Dedifferentiated amniotic fluid mesenchymal stem cell (primary cell): ENCODE measurements at regions not wholly inside any gene's neighbourhood (a gene's known extent, or its start where the extent isn't known, plus 50 kb on each side); places are given as distances from the start of the nearest gene placed in this dataset.
"Not testable (repeated sequence)": the region's sequence is repeated elsewhere in the genome, so short reads cannot be mapped to it uniquely, and the experiment has no call there.

ENCODE experiments used
- DNase-seq: peaks from one replicate; pipeline ENCODE4 v3.0.0-alpha.2; 2016; ENCODE audit errors: extremely low spot score

DNA sequence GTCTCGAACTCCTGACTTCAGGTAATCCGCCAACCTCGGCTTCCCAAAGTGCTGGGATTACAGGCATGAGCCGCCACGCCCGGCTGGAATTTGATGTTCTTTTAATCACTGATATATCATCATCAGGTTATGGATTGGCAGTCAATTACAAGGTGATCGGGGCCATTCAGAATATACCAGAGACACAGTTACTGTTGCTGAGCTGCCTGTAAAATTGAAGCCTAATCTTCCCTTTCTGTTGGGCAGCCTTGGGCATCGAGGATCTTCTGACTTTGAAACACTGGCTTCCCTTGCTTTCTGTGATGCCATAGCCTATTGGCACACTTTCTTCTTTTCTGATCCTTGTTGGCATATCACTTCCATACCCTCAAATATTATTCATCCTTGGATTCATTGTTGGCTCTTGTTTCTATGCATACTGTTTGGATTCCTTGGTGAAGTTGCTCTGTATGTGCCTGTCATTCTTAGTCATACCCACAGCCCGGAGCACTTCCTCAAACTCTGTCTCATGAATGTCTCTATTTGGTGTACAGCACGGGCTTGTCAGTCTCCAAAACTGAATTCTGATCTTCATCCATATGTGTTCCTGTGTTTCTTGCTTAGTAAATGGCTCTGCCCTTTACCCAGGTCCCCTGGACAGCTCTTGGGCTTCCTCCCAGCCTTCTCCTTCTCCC lies 85.6 kb upstream of the CRYM start:
- peak; percentile 26 for DNase-seq

DNA sequence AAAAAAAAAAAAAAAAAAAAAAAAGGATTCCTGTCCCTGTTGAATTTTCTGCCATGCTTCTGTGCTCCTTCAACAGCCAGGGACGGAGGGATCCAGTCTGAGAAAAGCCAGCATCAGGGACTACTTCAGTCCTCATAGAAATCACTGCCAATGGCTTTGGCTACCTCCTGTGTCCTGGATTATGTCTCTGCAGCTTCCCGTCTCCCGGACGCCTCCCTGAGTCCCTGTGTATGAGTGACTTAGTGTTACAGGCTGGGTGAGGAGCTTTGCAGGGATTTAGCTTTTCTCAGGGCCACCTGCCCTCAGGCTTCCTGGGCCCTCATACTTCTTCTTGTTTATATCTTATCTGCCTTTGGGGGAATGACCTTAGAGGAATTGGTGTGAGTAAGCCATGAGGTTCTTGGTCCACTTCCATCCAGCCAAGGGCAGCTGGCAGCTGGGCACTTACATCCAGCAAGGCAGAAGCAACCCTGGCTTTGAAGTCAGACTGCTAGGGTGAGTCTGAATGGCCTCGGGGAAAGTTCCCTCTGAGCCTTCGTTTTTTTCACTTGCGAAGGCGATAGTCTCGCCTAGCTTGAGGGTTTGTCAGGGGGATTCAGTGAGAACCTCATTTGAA lies 83.6 kb upstream of the CRYM start:
- DNase-seq: not testable (repeated sequence)

DNA sequence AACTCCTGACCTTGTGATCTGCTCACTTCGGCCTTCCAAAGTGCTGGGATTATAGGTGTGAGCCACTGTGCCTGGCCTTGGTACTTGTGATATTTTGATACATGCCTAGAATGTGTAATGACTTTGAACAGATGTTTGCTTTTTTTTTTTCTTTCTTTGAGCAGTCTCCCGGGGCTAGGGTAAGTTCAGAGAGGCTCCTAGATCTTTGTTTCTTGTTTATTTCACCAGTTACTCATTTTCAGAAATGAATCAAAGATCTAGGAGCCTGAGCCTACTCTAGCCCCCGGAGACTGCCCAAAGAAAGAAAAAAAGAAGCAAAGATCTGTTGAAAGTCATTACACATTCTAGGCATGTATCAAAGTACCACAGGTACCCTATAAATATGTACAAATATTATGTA lies 83.0 kb upstream of the CRYM start:
- not testable (repeated sequence) for DNase-seq

DNA sequence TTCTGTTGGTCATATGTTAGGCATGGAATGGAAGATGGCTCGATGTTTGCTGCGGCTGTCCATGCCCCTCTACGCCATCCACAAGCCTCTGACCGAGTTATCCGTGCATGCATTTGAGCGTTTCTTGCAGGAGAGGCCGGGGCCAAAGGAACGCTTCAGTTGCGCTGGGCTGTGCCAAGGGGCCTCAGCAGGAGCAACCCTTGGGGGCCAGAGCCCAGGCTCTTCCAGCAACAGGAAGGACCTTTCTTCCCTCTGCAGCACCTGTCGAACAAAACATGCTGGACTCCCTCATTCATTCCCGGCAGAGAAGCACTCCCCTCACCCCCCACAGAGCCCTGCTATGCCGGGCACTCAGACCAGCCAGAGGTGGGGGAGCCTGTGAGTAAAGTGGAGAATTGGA lies 81.4 kb upstream of the CRYM start:
- not testable (repeated sequence) for DNase-seq

DNA sequence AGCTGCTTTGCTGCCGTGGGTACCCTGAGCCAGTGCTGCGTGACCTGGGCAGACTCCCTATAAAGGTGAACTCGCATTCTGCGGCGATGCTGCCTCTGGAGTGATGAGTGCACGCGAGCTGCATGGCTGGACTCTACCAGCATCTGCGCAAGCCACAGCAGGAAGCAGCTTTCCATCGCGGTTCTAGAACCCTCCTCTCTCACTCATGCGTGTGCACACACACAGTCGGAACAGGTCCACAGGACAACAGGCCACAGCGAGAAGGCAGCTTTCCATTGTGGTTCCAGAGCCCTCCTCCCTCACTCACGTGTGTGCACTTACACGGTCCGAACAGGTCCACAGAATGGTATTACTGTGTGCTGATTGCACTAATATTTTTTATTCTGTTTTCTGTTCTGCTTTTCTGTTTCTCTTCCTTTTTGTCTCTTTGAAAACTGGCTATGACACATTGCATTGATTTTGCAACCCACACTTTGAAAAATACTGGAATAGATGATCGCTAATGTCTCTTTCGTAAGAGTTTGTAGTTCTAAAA lies 80.2 kb upstream of the CRYM start:
- DNase-seq: not testable (repeated sequence)

DNA sequence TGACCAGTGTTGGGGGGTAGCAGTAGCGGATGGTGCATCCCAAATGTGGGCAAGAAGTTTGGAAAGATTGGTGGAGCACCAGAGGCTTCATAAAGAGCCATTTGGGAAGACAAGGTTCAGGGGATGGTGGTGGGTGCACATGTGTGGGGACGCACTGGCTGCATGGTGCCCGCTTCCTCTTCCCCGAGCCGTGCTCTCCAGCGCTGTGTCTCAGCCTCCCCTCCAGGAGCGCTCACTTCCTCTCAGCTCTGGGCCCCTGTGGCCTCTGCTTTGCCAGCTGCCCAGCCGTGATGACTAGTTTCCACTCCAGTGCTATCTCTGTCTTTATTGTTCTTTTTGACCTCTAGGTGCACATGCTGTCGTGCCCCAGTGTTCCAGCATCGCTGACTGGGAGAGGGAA lies 78.2 kb upstream of the CRYM start:
- DNase-seq: not testable (repeated sequence)

DNA sequence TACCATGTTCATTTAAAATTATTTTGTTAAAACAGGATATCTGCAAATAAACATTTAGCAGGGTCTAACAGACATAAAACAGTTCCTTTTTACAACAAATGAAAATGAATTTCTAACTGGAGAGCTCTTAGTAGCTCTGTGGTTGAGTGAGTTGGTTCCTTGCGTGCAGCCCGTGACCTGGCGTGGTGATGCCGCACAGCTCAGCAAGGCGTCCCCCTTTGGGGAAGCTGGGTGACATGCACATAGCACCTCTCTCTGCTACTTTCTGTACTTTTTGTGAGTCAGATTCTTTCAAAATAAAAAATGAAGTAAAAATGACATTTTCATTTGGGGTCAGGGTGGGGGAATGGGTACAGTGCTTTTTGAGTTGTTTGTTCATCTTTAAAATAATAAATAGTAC lies 73.3 kb upstream of the CRYM start:
- DNase-seq: not testable (repeated sequence)

DNA sequence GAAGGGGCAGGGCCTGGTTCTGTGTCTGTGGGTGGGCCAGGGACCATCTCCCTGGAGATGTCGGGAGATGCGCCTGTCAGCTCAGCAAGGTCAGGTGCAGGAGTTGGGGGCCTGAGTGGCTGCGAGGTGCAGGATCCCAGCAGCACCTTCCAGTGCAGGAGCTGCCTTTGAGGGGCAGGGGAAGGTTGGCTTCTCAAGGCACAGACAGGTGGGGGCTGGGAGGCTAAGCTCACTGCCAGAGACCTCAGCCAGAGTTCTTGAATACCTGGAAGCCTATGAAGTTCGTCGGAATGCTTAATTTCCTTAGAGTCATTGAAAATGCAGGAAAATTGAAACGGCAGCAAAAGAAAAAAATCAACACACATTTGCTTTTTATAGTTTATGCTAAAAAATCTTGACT lies 72.8 kb upstream of the CRYM start:
- not testable (repeated sequence) for DNase-seq

DNA sequence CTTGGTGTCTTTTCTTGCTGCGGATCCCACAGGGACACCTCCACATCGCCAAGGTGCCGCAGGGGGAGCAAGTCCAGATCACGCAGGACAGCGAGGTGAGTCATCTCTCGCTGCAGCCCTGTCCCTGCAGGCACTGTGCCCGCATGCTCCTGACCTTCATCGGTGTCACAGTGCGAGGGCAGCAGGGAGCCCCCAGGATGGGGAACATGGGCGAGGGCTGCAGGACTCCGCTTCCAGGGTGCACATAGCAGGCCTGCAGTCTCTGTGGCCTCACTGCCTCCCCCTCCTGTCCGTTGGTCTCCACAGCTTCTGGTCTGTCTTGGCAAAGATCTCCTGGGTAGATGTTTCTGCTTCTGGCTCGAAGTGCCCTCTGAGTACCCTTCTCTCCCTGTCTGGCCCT lies 71.2 kb upstream of the CRYM start:
- DNase-seq: not testable (repeated sequence)

DNA sequence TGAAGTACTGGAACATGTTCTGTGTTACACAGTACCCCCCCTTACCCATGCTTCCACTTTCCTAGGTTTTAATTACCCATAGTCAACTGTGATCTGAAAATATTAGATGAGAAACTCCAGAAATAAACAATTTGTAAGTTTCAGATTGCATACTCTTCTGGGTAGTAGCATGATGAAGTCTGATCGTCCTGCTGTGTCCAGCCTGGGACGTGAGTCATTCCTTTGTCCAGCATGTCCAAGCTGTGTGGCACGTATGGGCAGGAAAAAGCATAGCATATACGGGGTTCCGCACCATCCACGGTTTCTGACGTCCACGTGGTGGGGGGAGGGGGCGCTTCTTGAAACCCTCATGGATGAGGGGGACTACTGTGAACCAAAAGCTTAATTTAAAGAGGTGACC lies 70.7 kb upstream of the CRYM start:
- not testable (repeated sequence) for DNase-seq

DNA sequence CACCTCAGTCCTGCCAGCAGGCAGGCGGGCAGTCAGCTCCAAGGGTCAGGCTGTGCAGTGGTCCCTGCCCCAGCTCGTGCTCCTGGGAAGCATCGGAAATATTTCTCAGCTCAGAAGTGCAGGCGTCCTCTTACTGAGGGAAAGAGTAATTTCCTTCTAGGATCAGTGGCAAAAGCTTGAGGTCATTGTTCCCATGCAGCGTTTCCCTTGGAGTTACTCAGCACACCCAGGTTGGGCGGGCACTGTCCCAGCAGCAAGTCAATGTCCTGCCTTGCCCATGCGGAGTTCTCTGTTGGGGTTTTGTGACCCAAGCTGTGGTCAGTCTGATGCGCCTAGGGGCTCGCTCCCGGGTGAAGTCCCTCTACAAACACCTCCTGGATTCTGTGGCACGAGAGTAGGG lies 69.4 kb upstream of the CRYM start:
- DNase-seq: not testable (repeated sequence)

DNA sequence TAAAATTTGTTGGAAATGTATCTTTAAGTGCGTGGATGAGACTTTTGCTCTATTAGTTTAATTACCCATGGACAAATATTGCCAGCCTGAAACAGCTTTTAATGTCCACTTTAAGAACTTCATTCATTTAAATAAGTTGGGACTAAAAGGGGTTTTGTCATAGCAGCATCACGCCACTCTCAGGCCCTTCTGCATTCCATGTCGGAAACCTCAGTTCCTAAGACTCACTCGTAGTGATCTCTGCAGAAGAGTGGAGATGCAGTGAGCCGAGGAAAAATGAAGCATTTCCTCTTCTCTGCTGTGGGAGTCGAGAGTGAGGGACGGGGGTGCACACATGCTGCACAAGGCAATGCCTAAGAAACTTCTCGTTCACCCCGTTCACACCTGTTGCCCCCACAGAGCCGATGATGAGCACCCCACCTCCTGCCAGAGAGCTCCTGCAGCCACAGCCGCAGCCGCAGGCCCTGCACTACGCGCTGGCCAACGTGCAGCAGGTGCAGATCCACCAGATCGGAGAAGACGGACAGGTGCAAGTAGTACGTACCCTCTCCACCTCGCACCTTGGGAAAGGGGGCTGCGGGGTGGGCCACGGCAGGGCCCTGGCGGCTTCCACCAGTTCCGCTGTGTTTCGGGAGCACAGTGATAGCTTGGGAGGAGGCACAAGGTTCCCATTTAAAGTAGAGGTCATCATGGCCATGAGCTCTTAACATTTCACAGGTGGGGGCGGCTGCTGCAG lies 68.8 kb upstream of the CRYM start:
- not testable (repeated sequence) for DNase-seq

DNA sequence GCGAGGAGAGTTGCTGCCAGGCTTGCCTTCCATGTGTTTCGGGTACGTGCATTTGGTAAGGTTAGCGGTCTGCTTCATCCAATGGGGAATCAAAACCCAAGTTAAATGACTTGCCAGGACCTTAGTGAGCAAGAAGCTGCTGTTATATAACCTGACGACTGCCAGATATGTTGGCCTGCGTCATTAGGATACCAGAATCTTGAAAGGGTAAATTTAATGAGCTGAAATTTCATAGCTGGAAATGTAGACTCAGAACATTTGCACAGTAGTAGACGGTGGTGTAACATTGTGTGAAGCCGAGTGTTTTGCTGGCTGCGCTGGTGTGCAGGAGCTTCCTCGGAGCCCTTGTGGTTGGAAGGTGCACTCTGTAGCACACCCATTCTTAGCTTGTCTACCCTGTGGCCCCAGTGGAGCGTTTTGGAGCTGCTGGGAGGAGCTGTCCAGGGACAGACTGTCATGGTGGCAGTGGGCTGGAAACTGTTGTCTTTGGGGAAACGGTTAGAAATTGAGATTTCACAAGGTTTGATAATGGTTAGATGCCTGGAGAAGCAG lies 66.3 kb upstream of the CRYM start:
- not testable (repeated sequence) for DNase-seq

DNA sequence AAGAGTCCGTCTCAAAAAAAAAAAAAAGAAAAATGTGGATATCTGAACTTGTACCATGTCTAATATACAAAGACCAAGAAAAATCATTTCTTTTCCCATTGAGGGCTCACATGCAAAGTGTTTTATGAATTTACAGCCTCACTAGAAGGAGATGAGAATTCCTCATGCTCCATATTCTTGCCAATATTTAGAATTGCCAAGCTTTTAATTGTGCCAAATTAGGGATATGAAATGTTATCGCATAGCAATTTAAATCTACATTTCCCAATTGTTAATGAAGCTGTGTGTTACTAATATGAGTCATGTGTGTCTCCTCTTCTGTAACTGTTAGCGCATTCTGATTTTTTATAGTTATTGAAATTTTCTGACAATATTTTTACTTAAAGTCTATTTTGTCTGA lies 63.0 kb upstream of the CRYM start:
- no peak for DNase-seq

DNA sequence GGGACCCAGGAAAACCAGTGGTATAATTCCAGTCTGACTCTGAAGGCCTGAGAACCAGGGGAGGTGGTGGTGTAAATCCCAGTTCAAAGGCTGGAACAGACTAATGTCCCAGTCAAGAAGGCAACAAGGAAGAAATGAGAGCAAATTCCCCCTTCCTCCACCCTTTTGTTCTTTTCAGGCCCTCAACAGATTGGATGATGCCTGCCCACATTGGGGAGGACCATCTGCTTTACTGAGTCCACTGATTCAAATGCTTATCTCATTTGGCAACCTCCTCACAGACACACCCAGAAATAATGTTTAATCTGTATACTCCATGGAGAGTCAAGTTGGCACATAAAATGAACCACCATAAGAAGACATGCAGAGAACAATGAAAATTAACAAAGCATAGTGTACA lies 61.9 kb upstream of the CRYM start:
- DNase-seq: no peak

DNA sequence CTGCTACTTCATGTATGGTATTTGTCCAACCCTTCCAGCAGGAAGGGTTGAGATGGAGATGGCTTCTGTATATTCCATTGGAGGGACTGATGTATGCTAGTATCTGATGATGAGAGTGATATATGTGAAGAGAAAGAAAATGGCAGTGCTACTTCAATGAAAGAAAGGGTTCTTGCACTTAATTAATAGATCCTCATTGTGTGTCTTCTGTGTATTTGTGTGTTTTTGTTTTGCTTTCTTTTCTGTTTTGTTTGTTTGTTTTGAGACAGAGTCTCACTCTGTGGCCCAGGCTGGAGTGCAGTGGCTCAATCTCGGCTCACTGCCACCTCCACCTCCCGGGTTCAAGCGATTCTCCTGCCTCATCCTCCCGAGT lies 61.2 kb upstream of the CRYM start:
- no peak for DNase-seq

DNA sequence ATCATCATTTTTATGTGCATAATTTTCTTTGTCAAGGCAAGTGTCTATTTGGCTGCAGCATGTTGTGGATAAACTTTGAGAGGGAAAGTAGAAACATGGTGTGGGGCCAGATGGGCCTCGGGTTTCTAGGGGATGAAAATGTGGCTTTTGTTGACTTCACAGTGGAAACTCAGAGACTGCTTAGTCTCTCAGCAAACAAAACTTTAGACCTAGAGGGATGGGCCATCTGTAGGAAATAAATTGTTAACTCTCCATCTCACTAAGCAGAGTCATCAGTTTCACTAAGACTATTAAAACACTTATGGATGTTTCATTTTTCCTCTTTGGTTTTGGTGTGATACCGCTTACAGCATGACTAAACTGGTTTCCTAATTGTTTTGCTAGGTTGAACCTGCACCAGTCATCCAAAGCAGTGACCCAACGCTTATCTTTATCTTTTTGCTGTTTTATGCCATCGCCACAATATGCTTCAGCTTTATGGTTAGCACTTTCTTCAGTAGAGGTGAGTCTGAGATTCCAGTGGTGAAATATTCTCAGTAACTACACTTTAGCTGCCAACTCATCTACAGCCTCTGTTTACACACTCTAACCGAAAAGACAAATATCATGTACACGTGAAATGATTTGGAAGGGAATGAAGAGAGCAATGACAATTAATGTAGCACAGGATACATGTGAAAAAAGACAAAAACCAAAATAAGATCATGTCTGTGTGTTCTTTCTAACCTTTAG lies 60.6 kb upstream of the CRYM start:
- DNase-seq: no peak

DNA sequence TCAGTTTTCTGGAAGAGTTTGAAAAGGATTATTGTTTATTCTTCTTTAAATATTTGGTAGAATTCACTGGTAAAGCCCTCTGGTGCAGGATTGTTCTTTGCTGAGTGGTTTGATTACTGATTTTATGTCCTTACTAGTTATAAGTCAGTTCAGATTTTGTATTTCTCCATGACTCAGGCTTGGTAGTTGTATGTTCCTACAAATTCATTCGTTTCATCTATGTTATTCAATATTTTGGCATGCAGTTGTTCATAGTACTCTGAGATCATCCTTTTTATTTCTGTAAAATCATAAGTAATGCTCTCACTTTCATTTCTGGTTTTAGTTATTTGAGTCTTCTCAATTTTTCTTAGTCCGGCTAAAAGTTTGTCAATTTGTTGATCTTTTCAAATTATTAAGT lies 58.1 kb upstream of the CRYM start:
- peak; percentile 14 for DNase-seq

DNA sequence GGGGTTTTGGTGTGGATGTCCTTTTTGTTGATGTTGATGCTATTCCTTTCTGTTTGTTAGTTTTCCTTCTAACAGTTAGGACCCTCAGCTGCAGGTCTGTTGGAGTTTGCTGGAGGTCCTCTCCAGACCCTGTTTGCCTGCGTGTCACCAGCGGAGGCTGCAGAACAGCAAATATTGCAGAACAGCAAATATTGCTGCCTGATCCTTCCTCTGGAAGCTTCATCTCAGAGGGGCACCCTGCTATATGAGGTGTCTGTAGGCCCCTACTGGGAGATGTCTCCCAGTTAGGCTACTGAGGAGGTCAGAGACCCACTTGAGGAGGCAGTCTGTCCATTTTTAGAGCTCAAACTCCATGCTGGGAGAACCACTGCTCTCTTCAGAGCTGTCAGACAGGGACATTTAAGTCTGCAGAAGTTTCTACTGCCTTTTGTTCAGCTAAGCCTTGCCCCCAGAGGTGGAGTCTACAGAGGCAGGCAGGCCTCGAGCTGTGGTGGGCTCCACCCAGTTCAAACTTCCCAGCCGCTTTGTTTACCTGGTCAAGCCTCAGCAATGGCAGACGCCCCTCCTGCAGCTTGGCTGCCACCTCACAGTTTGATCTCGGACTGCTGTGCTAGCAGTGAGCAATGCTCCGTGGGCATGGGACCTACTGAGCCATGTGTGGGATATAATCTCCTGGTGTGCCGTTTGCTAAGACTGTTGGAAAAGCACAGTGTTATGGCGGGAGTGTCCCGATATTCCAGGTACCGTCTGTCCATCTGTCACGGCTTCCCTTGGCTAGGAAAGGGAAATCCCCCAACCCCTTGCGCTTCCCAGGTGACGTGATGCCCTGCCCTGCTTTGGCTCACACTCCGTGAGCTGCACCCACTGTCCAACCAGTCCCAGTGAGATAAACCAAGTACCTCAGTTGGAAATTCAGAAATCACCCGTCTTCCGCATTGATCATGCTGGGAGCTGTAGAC lies 56.4 kb upstream of the CRYM start:
- DNase-seq: not testable (repeated sequence)

DNA sequence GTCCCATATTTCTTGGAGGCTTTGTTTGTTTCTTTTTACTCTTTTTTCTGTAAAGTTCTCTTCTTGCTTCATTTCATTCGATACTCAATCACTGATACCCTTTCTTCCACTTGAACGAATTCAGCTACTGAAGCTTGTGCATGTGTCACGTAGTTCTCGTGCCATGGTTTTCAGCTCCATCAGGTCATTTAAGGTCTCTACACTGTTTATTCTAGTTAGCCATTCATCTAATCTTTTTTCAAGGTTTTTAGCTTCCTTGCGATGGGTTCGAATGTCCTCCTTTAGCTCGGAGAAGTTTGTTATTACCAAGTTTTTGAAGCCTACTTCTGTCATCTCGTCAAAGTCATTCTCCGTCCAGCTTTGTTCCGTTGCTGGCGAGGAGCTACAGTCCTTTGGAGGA lies 55.6 kb upstream of the CRYM start:
- DNase-seq: not testable (repeated sequence)
